Loucy (cell line): ENCODE measurements at regions not wholly inside any gene's neighbourhood (a gene's known extent, or its start where the extent isn't known, plus 50 kb on each side); places are given as distances from the start of the nearest gene placed in this dataset.

ENCODE experiments used
- H2AFZ ChIP-seq: fragments of 200-600 bp; sonication (generic); 2 replicates; pipeline ENCODE4 v1.6.0; 2016; ENCODE audit warnings: antibody characterized with exemption, mild to moderate bottlenecking, low read length, moderate library complexity
- H3F3A ChIP-seq: fragments of 200-600 bp; 2 replicates; pipeline ENCODE4 v1.6.0; 2016; ENCODE audit warnings: antibody characterized with exemption, low read depth, mild to moderate bottlenecking
- H3K27me3 ChIP-seq: fragments of 200-600 bp; sonication (generic); 2 replicates; pipeline ENCODE4 v1.6.1; 2014; ENCODE audit warnings: low read length, mild to moderate bottlenecking; ENCODE audit not compliant: insufficient read depth, poor library complexity, severe bottlenecking
- H3K36me3 ChIP-seq: fragments of 200-600 bp; sonication (generic); 2 replicates; pipeline ENCODE4 v1.6.1; 2016; ENCODE audit warnings: low read length; ENCODE audit not compliant: insufficient read depth
- H3K4me1 ChIP-seq: fragments of 200-600 bp; sonication (generic); 2 replicates; pipeline ENCODE4 v1.5.1; 2014; ENCODE audit warnings: low read length, mild to moderate bottlenecking; ENCODE audit not compliant: insufficient read depth, poor library complexity, severe bottlenecking
- H3K4me2 ChIP-seq: fragments of 200-600 bp; sonication (generic); 2 replicates; pipeline ENCODE4 v1.6.0; 2014; ENCODE audit warnings: antibody characterized with exemption, low read length, low read depth, mild to moderate bottlenecking; ENCODE audit not compliant: poor library complexity, severe bottlenecking
- H3K4me3 ChIP-seq: fragments of 200-600 bp; sonication (generic); 2 replicates; pipeline ENCODE4 v1.5.1; 2014; ENCODE audit warnings: low read length, mild to moderate bottlenecking, mixed read lengths; ENCODE audit not compliant: poor library complexity, severe bottlenecking
- H3K79me2 ChIP-seq: fragments of 200-600 bp; sonication (generic); 2 replicates; pipeline ENCODE4 v1.6.1; 2014; ENCODE audit warnings: low read length; ENCODE audit not compliant: insufficient read depth
- H3K9ac ChIP-seq: fragments of 200-600 bp; sonication (generic); 2 replicates; pipeline ENCODE4 v1.6.0; 2014; ENCODE audit warnings: mild to moderate bottlenecking, low read depth, low read length, moderate library complexity; ENCODE audit not compliant: poor library complexity, severe bottlenecking
- H3K9me2 ChIP-seq: fragments of 200-600 bp; sonication (generic); replicated peaks from 2 replicates; pipeline ENCODE4 v1.6.1; 2016; ENCODE audit warnings: low read depth, low read length, mixed read lengths
- H3K9me3 ChIP-seq: fragments of 200-600 bp; sonication (generic); 2 replicates; pipeline ENCODE4 v1.6.1; 2014; ENCODE audit warnings: mild to moderate bottlenecking, antibody characterized with exemption, low read length, low read depth; ENCODE audit not compliant: insufficient read depth
- H4K20me1 ChIP-seq: fragments of 200-600 bp; sonication (generic); 2 replicates; pipeline ENCODE4 v1.6.0; 2014; ENCODE audit warnings: antibody characterized with exemption, low read length, mild to moderate bottlenecking; ENCODE audit not compliant: insufficient read depth, poor library complexity, severe bottlenecking
- CTCF ChIP-seq: fragments of 200-600 bp; sonication (generic); conservative IDR thresholded peaks from 2 replicates; pipeline ENCODE4 v1.5.1; 2014; ENCODE audit warnings: mild to moderate bottlenecking, antibody characterized with exemption, low read length
- EZH2phosphoT487 ChIP-seq: fragments of 200-600 bp; IDR thresholded peaks from 2 replicates; pipeline ENCODE4 v1.6.1; 2018; ENCODE audit warnings: antibody characterized with exemption, mild to moderate bottlenecking, moderate library complexity, borderline replicate concordance

DNA sequence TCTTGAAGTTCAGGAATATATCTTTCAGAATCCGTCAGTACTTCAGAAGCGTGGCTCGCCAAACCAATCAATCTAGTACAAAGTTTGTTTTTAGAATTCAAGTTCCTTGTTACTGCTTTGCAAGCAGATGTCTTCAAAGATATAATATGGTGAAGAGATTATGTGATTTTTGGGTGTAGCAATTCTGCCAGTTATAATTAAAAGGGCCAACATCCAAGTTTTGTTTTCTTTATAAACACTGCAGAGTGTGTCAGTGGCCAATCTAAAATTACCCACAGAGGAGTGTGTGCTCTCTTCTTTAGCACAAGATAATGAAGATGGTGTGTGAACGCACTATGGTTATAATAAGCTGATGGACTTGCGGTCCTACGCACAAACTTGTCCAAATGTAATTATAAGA, 493.6 kb upstream of the MDFIC2 start:
- no peaks in the 10 kb centered on the region for H3K4me1 ChIP-seq
- H3F3A ChIP-seq: no peaks in the 10 kb centered on the region
- no peaks in the 10 kb centered on the region for H4K20me1 ChIP-seq
- no peaks in the 10 kb centered on the region for H3K36me3 ChIP-seq
- no peaks in the 10 kb centered on the region for H3K27me3 ChIP-seq
- H2AFZ ChIP-seq: no peak overlapping the region
- no peak for TF ChIP-seq EZH2phosphoT487
- no peak for TF ChIP-seq CTCF
- no peak overlapping the region for H3K9ac ChIP-seq
- no peaks in the 10 kb centered on the region for H3K9me2 ChIP-seq
- H3K4me2 ChIP-seq: no peak overlapping the region
- H3K79me2 ChIP-seq: no peaks in the 10 kb centered on the region
- H3K4me3 ChIP-seq: no peak overlapping the region
- H3K9me3 ChIP-seq: no peaks in the 10 kb centered on the region

DNA sequence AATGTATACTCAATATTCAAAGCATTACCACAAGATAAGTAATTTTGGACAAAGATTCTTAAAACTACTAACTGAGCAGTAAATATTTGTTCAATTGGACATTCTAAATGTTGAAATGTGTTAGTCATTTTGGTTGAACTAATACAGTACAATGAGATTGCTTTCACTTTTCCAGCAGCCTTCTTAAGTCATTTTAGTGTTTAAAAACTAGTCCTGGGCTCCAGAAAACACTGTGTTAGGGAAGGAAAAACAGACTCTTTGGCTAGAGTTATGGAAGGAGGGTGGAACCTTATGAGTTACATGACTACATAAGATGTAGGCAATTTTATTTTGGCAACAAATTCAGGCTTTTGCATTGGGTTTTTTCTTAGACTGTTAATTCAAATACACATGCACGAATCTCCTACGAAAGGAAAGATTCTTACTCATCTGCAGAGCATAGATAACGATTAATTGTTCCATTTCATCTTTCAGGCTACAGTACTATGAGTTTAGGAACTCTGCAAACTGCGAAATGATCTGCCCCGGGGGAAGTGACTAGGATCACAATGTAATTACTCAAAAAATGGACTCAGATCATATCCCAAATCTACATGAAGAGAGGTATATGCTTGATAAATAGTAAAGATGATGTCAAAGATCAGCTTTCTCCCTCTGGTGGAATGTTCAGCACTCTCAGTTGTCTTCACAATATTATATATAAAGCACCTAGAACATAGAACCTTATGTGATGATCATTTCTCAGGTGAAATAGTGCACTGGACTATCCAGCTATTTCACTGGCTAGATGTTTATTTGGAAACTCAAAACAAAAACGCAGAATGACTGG, 492.8 kb upstream of the MDFIC2 start:
- H3K27me3 ChIP-seq: no peaks in the 10 kb centered on the region
- H3K36me3 ChIP-seq: no peaks in the 10 kb centered on the region
- H3K79me2 ChIP-seq: no peaks in the 10 kb centered on the region
- H4K20me1 ChIP-seq: no peaks in the 10 kb centered on the region
- no peaks in the 10 kb centered on the region for H3K9me3 ChIP-seq
- no peaks in the 10 kb centered on the region for H3K4me1 ChIP-seq
- H3K4me3 ChIP-seq: no peak overlapping the region
- TF ChIP-seq CTCF: no peak; the same call in 1 of the 2 replicates
- TF ChIP-seq EZH2phosphoT487: no peak
- H3F3A ChIP-seq: no peaks in the 10 kb centered on the region
- H3K9ac ChIP-seq: no peak overlapping the region
- no peak overlapping the region for H3K4me2 ChIP-seq
- H3K9me2 ChIP-seq: no peaks in the 10 kb centered on the region
- peak overlapping the region; percentile 25; the same call in 1 of the 2 replicates for H2AFZ ChIP-seq

DNA sequence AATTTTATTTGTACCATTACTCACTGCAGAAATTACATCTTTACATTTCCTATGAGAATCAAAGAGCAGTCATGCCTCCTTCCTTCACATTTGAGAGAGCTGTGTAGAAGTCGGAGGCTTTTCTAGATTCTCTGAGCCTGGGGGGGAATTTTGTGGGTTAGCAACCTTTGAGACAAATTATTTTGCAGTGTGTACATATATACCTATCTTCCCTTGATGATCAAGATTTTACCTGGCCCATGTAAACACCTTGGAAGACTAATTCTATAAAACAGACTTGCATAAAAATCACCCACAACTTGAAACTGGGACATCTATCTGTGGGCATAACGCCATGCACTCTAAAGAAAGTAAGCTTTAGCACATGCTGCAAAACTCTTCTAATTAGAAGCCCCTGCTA, 491.5 kb upstream of the MDFIC2 start:
- H3K4me3 ChIP-seq: no peak overlapping the region
- no peaks in the 10 kb centered on the region for H3K9me2 ChIP-seq
- no peaks in the 10 kb centered on the region for H3K4me1 ChIP-seq
- H3F3A ChIP-seq: no peaks in the 10 kb centered on the region
- no peaks in the 10 kb centered on the region for H3K27me3 ChIP-seq
- no peaks in the 10 kb centered on the region for H4K20me1 ChIP-seq
- no peak overlapping the region for H3K4me2 ChIP-seq
- H3K9me3 ChIP-seq: no peaks in the 10 kb centered on the region
- TF ChIP-seq EZH2phosphoT487 (no peak), CTCF (no peak)
- no peak overlapping the region for H2AFZ ChIP-seq
- no peaks in the 10 kb centered on the region for H3K79me2 ChIP-seq
- no peaks in the 10 kb centered on the region for H3K36me3 ChIP-seq
- H3K9ac ChIP-seq: no peak overlapping the region
